ENCODE measurements at regions not wholly inside any gene's neighbourhood (a gene's known extent, or its start where the extent isn't known, plus 50 kb on each side); places are given as distances from the start of the nearest gene placed in this dataset.
"Not testable (repeated sequence)": the region's sequence is repeated elsewhere in the genome, so short reads cannot be mapped to it uniquely, and the experiment has no call there.

DNA sequence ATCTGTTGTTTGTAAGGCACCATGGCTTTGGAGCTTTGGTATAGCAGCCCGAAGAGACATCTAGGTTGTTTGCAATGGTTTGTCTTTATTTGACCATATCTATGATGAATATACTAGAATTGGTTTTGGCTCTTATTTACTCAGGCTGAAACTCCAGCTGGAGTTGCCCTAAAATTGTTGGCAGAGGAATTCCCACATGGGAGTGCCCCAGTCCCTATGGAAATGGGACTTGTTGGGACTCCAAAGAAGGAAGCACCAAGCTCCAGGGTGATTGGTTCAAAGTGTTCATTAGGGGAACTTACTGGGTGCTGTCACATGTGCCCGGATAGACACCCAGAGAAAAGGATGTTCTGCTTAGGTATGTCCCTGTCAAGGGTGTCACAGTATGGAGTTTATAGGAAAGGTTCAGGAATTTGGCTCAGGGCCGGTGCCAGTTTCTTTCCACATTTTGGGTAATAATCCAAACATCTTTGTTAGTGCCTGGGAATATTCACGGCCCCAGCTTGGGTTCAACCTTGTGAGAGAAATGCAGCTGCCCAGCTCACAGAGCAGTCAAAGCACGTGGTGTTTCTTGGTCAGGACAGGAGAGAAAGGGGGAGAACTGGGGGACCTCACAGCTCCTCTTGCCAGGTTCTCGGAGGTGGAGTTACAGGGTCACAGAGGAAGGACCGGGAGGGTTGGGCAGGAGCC lies 123.5 kb upstream of the ZSWIM2 start:
- intact Hi-C loops (cut with DNase I), result no loop called here
- no peaks in the 10 kb centered on the region for H3K9me3 ChIP-seq
- ATAC-seq, result no peak
- H3K27me3 ChIP-seq, result no peaks in the 10 kb centered on the region
- no peak overlapping the region for H3K4me3 ChIP-seq
- H3K36me3 ChIP-seq, result no peaks in the 10 kb centered on the region
- H3K27ac ChIP-seq, result no peak overlapping the region
- H3K4me1 ChIP-seq, result no peaks in the 10 kb centered on the region
- no peak for DNase-seq
- TF ChIP-seq, protein P1, sequence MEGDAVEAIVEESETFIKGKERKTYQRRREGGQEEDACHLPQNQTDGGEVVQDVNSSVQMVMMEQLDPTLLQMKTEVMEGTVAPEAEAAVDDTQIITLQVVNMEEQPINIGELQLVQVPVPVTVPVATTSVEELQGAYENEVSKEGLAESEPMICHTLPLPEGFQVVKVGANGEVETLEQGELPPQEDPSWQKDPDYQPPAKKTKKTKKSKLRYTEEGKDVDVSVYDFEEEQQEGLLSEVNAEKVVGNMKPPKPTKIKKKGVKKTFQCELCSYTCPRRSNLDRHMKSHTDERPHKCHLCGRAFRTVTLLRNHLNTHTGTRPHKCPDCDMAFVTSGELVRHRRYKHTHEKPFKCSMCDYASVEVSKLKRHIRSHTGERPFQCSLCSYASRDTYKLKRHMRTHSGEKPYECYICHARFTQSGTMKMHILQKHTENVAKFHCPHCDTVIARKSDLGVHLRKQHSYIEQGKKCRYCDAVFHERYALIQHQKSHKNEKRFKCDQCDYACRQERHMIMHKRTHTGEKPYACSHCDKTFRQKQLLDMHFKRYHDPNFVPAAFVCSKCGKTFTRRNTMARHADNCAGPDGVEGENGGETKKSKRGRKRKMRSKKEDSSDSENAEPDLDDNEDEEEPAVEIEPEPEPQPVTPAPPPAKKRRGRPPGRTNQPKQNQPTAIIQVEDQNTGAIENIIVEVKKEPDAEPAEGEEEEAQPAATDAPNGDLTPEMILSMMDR (IDR thresholded peaks at IDR 0.05), result no peak

DNA sequence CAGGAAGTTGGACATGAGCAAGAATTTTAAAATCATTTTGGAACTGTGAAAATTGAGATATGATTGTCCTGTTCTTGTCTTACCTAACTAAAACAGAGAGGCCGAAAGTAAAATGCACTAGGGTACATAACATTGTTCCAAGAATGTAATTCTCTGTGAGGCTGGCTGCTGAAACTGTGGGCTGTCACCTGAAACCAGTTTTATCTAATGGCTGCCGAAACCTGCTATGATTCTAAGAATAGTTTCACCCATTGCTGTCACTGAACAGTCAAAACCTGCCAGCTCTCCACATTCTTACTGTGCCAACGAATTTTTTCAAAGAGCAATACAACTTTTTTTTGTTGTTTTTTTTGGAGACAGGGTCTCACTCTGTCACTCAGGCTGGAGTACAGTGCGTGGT lies 119.3 kb upstream of the ZSWIM2 start:
- Histone ChIP-seq H3K4me1 (no peaks in the 10 kb centered on the region), H3K36me3 (no peaks in the 10 kb centered on the region), H3K27me3 (no peaks in the 10 kb centered on the region), H3K9me3 (no peaks in the 10 kb centered on the region), H3K27ac (no peak overlapping the region), H3K4me3 (no peak overlapping the region)
- intact Hi-C loops (cut with DNase I), result no loop called here
- ATAC-seq (no peak), DNase-seq (no peak)
- TF ChIP-seq, protein P1 (IDR thresholded peaks at IDR 0.05), result no peak

DNA sequence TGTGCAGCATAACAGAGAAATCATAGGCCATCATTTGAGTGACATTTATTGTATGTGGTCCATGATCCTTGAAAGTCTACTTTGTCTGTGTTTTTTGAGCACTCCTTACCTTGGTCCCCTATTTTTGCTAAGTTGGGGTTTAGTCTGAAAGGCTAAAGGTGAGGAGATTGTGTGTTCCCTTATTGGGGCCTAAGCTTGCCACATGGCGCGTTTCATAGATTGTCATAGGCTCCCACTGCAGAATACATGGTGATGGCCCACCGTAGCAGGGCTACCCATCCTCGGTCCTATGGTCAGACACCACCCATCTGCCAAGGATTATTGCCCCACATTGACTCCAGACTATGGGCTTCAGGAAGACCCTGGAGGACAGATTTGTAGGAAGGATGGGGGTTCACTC lies 117.0 kb upstream of the ZSWIM2 start:
- ATAC-seq, result no peak
- Histone ChIP-seq H3K36me3 (no peaks in the 10 kb centered on the region), H3K27ac (no peak overlapping the region), H3K4me3 (no peak overlapping the region), H3K27me3 (no peaks in the 10 kb centered on the region), H3K4me1 (no peaks in the 10 kb centered on the region), H3K9me3 (no peaks in the 10 kb centered on the region)
- intact Hi-C loops (cut with DNase I), result no loop called here
- DNase-seq, result no peak
- TF ChIP-seq, protein P1 (IDR thresholded peaks at IDR 0.05), result no peak

DNA sequence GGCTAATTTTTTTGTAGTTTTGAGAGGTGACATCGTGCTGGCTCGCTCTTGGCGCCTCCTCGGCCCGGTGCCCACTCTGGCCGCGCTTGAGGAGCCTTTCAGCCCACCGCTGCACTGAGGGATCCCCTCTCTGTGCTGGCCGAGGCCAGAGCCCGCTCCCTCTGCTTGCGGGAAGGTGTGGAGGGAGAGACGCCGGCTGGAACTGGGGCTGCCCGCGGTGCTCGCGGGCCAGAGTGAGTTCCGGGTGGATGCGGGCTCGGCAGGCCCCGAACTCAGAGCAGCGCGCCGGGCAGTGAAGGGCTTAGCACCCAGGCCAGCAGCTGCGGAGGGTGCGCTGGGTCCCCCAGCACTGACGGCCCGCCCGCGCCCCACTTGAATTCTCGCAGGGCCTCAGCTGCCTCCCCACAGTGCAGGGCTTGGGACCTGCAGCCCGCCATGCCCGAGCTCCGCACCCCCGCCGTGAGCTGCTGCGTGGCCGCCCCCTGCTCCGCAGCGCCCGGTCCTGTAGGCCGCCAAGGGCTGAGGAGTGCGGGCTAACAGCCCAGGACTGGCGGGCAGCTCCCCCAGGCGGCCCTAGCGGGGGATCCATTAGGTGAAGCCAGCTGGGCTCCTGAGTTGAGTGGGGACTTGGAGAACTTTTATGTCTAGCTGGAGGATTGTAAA lies 113.2 kb upstream of the ZSWIM2 start:
- ATAC-seq (no peak), DNase-seq (no peak)
- H3K4me3 ChIP-seq, result no peak overlapping the region
- H3K9me3 ChIP-seq, result no peaks in the 10 kb centered on the region
- H3K4me1 ChIP-seq, result no peaks in the 10 kb centered on the region
- intact Hi-C loops (cut with DNase I), result no loop called here
- no peak overlapping the region for H3K27ac ChIP-seq
- TF ChIP-seq, protein P1 (IDR thresholded peaks at IDR 0.05), result no peak
- no peaks in the 10 kb centered on the region for H3K36me3 ChIP-seq
- no peaks in the 10 kb centered on the region for H3K27me3 ChIP-seq

DNA sequence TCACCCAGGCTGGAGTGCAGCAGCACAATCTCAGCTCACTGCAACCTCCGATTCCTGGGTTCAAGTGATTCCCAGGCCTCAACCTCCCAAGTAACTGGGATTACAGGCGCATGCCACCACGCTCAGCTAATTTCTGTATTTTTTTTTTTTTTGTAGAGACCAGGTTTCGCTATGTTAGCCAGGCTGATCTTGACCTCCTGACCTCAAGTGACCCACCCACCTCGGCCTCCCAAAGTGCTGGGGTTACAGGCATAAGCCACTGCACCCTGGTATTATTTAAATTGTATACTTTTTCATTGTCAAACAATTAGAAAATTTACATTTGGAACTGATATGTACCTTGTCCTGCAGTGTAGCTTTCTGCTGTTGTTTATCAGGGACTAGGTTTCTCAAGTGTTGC lies 111.3 kb upstream of the ZSWIM2 start:
- intact Hi-C loops (cut with DNase I); DNase-seq; ATAC-seq: not testable (repeated sequence)

DNA sequence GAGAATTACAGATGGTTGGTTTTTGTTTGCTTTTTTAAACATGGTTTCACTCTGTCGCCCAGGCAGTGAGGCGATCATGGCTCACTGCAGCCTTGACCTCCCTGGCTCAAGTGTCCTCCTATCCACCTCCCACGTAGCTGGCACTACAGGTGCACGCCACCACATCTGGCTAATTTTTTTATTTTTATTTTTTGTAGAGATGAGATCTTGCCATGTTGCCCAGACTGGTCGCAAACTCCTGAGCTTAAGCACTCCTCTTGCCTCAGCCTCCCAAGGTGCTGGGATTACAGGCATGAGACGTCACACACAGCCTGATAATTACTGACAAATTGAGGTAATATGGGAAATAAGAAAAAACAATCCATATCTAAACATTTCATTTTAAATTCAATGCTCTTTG lies 110.5 kb upstream of the ZSWIM2 start:
- H3K4me3 ChIP-seq, result no peak overlapping the region
- ATAC-seq (no peak), DNase-seq (no peak)
- no peaks in the 10 kb centered on the region for H3K27me3 ChIP-seq
- no peaks in the 10 kb centered on the region for H3K9me3 ChIP-seq
- H3K27ac ChIP-seq, result no peak overlapping the region
- no peaks in the 10 kb centered on the region for H3K4me1 ChIP-seq
- intact Hi-C loops (cut with DNase I), result no loop called here
- no peaks in the 10 kb centered on the region for H3K36me3 ChIP-seq
- TF ChIP-seq, protein P1 (IDR thresholded peaks at IDR 0.05), result no peak

More for the DNA sequence above, 111.3 kb upstream of the ZSWIM2 start:
- not testable (repeated sequence) for H3K27ac ChIP-seq, H3K4me3 ChIP-seq, H3K4me1 ChIP-seq, H3K36me3 ChIP-seq, H3K27me3 ChIP-seq, H3K9me3 ChIP-seq
